ENCODE measurements at regions not wholly inside any gene's neighbourhood (a gene's known extent, or its start where the extent isn't known, plus 50 kb on each side); places are given as distances from the start of the nearest gene placed in this dataset.

DNA sequence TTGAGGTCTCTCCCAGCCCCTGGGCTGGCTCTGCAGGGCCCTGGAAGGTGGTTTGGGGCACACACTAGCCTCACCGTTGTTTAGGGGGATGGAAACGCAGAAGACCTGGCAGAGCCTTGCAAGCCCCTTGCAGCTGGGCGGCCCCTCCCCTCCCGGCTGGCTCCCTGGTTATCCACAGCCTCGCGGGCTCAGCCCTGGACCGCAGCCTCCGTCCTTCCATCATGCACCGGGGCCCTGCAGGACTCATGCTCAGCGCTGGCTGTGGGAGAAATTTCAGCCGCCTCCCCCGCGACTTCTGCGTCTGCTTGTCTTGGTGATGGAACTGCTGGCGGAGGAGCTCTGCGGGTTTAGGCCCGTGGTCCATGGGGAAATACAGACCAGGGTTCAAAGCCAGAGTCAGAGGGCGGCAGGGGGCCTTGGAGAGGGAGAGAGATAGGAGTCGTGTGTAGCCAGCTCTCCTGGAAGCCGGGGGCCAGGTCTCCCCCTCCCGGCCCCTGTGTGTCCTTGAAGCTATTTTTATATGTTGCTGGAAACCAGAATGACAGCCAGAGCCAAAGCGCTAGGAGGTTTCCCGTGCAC, 75.8 kb upstream of the IER5L start:
- H3K27ac Mint-ChIP-seq = no peak overlapping the region
- no peak for DNase-seq
- no peaks in the 10 kb centered on the region for H3K27me3 Mint-ChIP-seq
- ATAC-seq (ENCODE audit: poor library complexity) = no peak
- peaks cover 12% of the 10 kb centered on the region for H3K4me1 ChIP-seq (ENCODE audit: insufficient read depth, low read length)
- H3K9me3 Mint-ChIP-seq = no peaks in the 10 kb centered on the region
- ChIA-PET POLR2A (no interaction called here), CTCF (no interaction called here)
- no peaks in the 10 kb centered on the region for H3K36me3 ChIP-seq (ENCODE audit: insufficient read depth, low read length)
- H3K36me3 Mint-ChIP-seq (ENCODE audit: low read depth) = no peaks in the 10 kb centered on the region
- H3K9me3 ChIP-seq (ENCODE audit: control insufficient read depth in 1 of 2, insufficient read depth in 1 of 2, low read length in 2 of 2) = peaks cover 0 to 3% of the 10 kb centered on the region in 2 experiments
- H3K4me1 Mint-ChIP-seq (ENCODE audit: low read depth) = peaks cover 23% of the 10 kb centered on the region
- TF ChIP-seq, protein P1, sequence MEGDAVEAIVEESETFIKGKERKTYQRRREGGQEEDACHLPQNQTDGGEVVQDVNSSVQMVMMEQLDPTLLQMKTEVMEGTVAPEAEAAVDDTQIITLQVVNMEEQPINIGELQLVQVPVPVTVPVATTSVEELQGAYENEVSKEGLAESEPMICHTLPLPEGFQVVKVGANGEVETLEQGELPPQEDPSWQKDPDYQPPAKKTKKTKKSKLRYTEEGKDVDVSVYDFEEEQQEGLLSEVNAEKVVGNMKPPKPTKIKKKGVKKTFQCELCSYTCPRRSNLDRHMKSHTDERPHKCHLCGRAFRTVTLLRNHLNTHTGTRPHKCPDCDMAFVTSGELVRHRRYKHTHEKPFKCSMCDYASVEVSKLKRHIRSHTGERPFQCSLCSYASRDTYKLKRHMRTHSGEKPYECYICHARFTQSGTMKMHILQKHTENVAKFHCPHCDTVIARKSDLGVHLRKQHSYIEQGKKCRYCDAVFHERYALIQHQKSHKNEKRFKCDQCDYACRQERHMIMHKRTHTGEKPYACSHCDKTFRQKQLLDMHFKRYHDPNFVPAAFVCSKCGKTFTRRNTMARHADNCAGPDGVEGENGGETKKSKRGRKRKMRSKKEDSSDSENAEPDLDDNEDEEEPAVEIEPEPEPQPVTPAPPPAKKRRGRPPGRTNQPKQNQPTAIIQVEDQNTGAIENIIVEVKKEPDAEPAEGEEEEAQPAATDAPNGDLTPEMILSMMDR (IDR thresholded peaks at IDR 0.05) = no peak
- no peak overlapping the region for H3K4me3 ChIP-seq (ENCODE audit: low read length)
- intact Hi-C loops (cut with DNase I, micrococcal nuclease) = loop anchor here in 1 of 2 experiments (2.0 kb wide), 1 partner anchor 17 kb away; no protein-coding TSS in a partner anchor
- H3K27me3 ChIP-seq (ENCODE audit: control insufficient read depth in 1 of 2, insufficient read depth in 2 of 2, low read length in 2 of 2) = no peaks in the 10 kb centered on the region
- no peak overlapping the region for H3K4me3 Mint-ChIP-seq
- no peak overlapping the region for H3K27ac ChIP-seq (ENCODE audit: low read depth in 1 of 2, low read length in 2 of 2)

DNA sequence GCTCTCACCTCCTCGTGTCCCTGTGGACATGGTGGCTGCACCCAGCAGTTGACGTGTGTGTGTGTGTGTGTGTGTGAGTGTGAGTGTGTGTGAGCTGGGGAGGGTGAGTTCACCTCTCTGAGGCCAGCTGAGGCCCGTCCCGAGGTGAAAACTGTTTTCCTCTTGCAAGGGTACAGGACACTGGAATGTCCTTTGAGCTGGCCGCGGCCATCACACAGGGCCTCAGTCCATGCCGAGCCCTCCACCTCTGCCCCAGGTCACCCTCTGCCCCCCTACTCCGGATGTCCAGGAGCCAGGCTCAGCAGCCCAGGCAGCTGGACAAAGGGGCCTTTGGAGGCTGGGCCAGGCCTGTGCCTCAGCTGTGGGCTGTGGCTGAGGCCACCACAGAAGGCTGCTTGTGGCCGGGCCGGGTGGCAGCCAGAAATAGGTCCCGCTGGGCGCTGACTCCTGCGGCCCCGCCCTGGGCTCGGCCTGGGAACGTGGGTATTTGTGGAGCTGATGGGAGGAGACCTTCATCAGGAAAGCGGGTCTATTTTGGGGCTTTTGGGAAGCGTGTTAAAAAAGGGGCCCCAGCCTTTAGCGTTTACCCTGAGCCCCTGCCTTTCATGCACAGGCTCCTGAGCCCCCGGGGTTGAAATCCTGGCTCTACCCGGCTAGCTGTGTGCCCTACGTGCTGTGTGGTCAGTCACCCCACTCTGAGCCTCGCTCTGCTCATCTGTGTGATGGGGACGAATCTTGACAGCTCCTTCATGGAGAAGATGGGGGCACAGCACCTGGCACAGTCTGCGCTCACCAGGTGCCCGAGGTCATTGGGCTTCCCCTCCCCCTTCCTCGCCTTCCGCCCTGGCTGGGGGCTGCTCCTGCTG, 75.1 kb upstream of the IER5L start:
- H3K4me3 Mint-ChIP-seq = no peak overlapping the region
- H3K27ac ChIP-seq (ENCODE audit: low read depth in 1 of 2, low read length in 2 of 2) = no peak overlapping the region
- intact Hi-C loops (cut with DNase I, micrococcal nuclease) = no loop called here
- CTCF ChIA-PET = no interaction called here
- no peak overlapping the region for H3K4me3 ChIP-seq (ENCODE audit: low read length)
- DNase-seq = no peak
- H3K27me3 ChIP-seq (ENCODE audit: control insufficient read depth in 1 of 2, insufficient read depth in 2 of 2, low read length in 2 of 2) = no peaks in the 10 kb centered on the region
- H3K36me3 ChIP-seq (ENCODE audit: insufficient read depth, low read length) = no peaks in the 10 kb centered on the region
- peaks cover 5% of the 10 kb centered on the region for H3K4me1 ChIP-seq (ENCODE audit: insufficient read depth, low read length)
- no peaks in the 10 kb centered on the region for H3K9me3 Mint-ChIP-seq
- POLR2A ChIA-PET = no interaction called here
- peaks cover 0 to 3% of the 10 kb centered on the region in 2 experiments for H3K9me3 ChIP-seq (ENCODE audit: control insufficient read depth in 1 of 2, insufficient read depth in 1 of 2, low read length in 2 of 2)
- TF ChIP-seq, protein P1 (IDR thresholded peaks at IDR 0.05) = no peak
- no peaks in the 10 kb centered on the region for H3K36me3 Mint-ChIP-seq (ENCODE audit: low read depth)
- H3K27me3 Mint-ChIP-seq = no peaks in the 10 kb centered on the region
- no peak overlapping the region for H3K27ac Mint-ChIP-seq
- H3K4me1 Mint-ChIP-seq (ENCODE audit: low read depth) = peaks cover 15% of the 10 kb centered on the region
- ATAC-seq (ENCODE audit: poor library complexity) = no peak

DNA sequence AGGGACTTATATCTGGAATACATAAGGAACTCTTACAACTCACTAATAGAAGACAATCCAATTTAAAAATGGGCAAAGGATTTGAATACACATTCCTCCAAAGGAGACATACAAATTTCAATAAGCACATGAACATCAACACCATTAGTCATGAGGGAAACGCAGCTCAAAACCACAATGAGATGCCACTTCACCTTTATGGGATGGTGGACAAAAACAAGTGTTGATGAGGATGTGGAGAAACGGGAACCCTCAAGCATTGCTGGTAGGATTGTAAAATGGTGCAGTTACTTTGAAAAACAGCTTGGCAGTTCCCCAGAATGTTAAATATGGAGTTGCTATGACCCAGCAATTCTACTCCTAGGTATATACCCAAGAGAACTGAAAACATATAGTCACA, 72.7 kb upstream of the IER5L start:
- ChIA-PET POLR2A (interaction anchor here (7.4 kb wide), 1 partner anchor 14 kb away, joined by 38 read pairs; no protein-coding TSS in a partner anchor), CTCF (interaction anchor here (1.5 kb wide), 1 partner anchor 112 kb away, joined by 4 read pairs; no protein-coding TSS in a partner anchor)
- H3K9me3 ChIP-seq (ENCODE audit: control insufficient read depth in 1 of 2, insufficient read depth in 1 of 2, low read length in 2 of 2) = peaks cover 0 to 3% of the 10 kb centered on the region in 2 experiments
- Mint-ChIP-seq H3K9me3 (no peaks in the 10 kb centered on the region), H3K36me3 (ENCODE audit: low read depth) (no peaks in the 10 kb centered on the region), H3K4me3 (no peak overlapping the region), H3K4me1 (ENCODE audit: low read depth) (peaks cover 7% of the 10 kb centered on the region), H3K27ac (no peak overlapping the region), H3K27me3 (no peaks in the 10 kb centered on the region)
- H3K4me1 ChIP-seq (ENCODE audit: insufficient read depth, low read length) = no peaks in the 10 kb centered on the region
- H3K36me3 ChIP-seq (ENCODE audit: insufficient read depth, low read length) = no peaks in the 10 kb centered on the region
- DNase-seq (no peak), ATAC-seq (ENCODE audit: poor library complexity) (no peak)
- no peak overlapping the region for H3K27ac ChIP-seq (ENCODE audit: low read depth in 1 of 2, low read length in 2 of 2)
- H3K4me3 ChIP-seq (ENCODE audit: low read length) = no peak overlapping the region
- intact Hi-C loops (cut with DNase I, micrococcal nuclease) = no loop called here
- TF ChIP-seq, protein P1 (IDR thresholded peaks at IDR 0.05) = no peak
- no peaks in the 10 kb centered on the region for H3K27me3 ChIP-seq (ENCODE audit: control insufficient read depth in 1 of 2, insufficient read depth in 2 of 2, low read length in 2 of 2)

All from CD4-positive, alpha-beta T cell (primary cell).